GM12875 (cell line): ENCODE measurements at regions not wholly inside any gene's neighbourhood (a gene's known extent, or its start where the extent isn't known, plus 50 kb on each side); places are given as distances from the start of the nearest gene placed in this dataset.

Experiments used
- H3K4me3 ChIP-seq: one replicate; pipeline ENCODE4 v1.5.1; 2011; ENCODE audit warnings: low read depth, low read length, control low read depth
- CTCF ChIP-seq: IDR thresholded peaks from 2 replicates; pipeline ENCODE4 v1.5.1; 2011; ENCODE audit warnings: low read depth, mild to moderate bottlenecking, control low read depth, inconsistent platforms, low read length, moderate library complexity, borderline replicate concordance; ENCODE audit not compliant: insufficient read depth

GRCh38 chr10:120684226-120684625 is 166.9 kb upstream of the WDR11 start:
- H3K4me3 ChIP-seq = no peak overlapping the region
- no peak for TF ChIP-seq CTCF

- no peak for TF ChIP-seq CTCF
- H3K4me3 ChIP-seq = no peak overlapping the region
Observed at GRCh38 chr10:120685136-120685535, 166.0 kb upstream of the WDR11 start.

DNA sequence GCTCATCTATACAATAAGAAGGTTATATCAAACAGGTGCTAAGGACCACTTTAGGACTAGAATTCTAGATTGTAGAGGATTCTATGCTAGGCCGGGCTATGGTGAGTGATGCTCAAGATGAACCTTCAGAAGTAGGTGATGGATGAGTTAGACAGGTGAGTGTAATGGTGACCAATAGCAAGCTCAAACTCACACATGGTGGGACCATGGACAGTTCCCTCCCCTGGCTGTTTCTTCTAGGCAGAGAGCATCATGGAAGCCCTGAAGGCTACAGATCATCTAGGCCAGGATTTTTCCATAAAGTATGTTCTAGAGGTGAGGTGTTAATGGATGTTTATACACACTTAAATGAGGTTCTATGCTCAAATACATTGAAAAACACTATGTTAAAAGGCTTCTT is 162.2 kb upstream of the WDR11 start:
- H3K4me3 ChIP-seq = no peak overlapping the region
- TF ChIP-seq CTCF = no peak

DNA sequence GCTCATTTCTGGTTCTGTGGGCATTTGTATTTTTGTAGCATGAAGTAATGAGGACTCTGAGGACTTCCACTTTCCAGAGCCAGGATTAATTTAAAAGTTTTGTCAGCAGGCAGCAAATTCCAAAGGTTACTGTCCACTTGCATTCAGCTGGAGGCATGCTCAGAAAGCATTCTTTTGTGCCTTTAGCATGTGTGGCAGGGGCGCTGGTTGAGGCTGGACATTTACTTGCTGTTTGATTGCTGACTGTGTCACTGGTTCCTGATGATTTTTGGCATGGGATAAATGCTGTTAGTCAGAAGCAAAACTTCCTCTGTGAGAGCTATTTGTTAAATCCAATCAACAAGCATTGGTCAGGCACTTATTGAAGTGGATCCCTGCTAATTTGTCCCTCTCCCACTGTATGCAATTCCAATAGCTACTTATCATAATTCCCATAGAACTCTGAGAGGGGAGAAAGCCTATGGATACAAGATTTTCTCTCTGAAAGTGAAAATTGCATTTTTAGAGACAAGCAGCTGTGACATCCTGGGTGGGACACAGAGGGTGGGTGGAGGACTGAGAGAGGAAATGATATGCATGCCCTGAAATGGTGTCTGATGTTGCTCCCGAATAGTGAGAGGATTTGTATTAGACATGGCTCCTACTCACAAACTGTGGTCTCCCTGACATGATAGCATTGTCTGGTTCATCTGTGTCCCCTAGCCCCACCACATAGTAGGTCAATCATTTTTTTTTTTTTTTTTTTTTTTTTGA is 161.2 kb upstream of the WDR11 start:
- no peak for TF ChIP-seq CTCF
- H3K4me3 ChIP-seq = no peak overlapping the region

- no peak for TF ChIP-seq CTCF
- no peak overlapping the region for H3K4me3 ChIP-seq
Observed at GRCh38 chr10:120691625-120692024, 159.5 kb upstream of the WDR11 start.

- TF ChIP-seq CTCF = no peak
- H3K4me3 ChIP-seq = no peak overlapping the region
Observed at GRCh38 chr10:120700426-120700825, 150.7 kb upstream of the WDR11 start.

DNA sequence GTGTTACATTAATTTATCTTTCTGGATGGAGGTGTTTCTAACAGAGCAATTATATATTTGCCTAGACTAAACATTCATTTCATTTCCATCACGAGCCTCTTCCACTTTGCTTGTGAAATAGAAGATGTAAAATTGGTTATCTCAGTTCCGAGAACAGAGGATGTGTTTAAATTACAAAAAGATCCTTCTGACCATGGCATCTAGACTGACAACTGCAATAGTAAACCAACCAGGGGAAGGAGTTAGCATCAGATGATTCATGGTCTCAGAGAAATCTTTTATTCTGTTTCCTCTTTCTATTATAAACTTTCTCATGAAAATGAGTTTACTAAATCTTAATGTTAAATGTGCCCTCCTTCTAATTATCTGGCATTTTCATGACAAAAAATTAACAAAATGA is 149.8 kb upstream of the WDR11 start:
- H3K4me3 ChIP-seq = no peak overlapping the region
- TF ChIP-seq CTCF = no peak
